ENCODE measurements at regions not wholly inside any gene's neighbourhood (a gene's known extent, or its start where the extent isn't known, plus 50 kb on each side); places are given as distances from the start of the nearest gene placed in this dataset.
A peak's percentile ranks its signal among the peaks of the same experiment; 100 is the strongest.

GRCh38 chr18:35770376-35771014 lies 189.0 kb downstream of the GALNT1 start:
- DNase-seq (ENCODE audit: low read depth), result no peak
- no peak for TF ChIP-seq CTCF (conservative IDR thresholded peaks at IDR 0.05; ENCODE audit: low read depth, low read length)

GRCh38 chr18:35771172-35771571 lies 189.6 kb downstream of the GALNT1 start:
- no peak for DNase-seq (ENCODE audit: low read depth)
- H3K4me3 ChIP-seq (ENCODE audit: low read depth, low read length), result no peak overlapping the region
- no peak for TF ChIP-seq CTCF (conservative IDR thresholded peaks at IDR 0.05; ENCODE audit: low read depth, low read length)

More at GRCh38 chr18:35770376-35771014, 189.0 kb downstream of the GALNT1 start:
- no peak overlapping the region for H3K4me3 ChIP-seq (ENCODE audit: low read depth, low read length)

- no peak for TF ChIP-seq CTCF (conservative IDR thresholded peaks at IDR 0.05; ENCODE audit: low read depth, low read length)
- no peak overlapping the region for H3K4me3 ChIP-seq (ENCODE audit: low read depth, low read length)
- peak; percentile 41 for DNase-seq (ENCODE audit: low read depth)
Measured at GRCh38 chr18:35775887-35776286, 194.3 kb downstream of the GALNT1 start.

- no peak for TF ChIP-seq CTCF (conservative IDR thresholded peaks at IDR 0.05; ENCODE audit: low read depth, low read length)
- no peak for DNase-seq (ENCODE audit: low read depth)
- no peak overlapping the region for H3K4me3 ChIP-seq (ENCODE audit: low read depth, low read length)
Measured at GRCh38 chr18:35776473-35776872, 194.9 kb downstream of the GALNT1 start.

- TF ChIP-seq CTCF (conservative IDR thresholded peaks at IDR 0.05; ENCODE audit: low read depth, low read length), result peak; percentile 19
- H3K4me3 ChIP-seq (ENCODE audit: low read depth, low read length), result no peak overlapping the region
- DNase-seq (ENCODE audit: low read depth), result no peak
Measured at GRCh38 chr18:35777039-35777438, 195.4 kb upstream of the RMP24 start.

GRCh38 chr18:35778850-35779627 lies 193.4 kb upstream of the RMP24 start:
- no peak overlapping the region for H3K4me3 ChIP-seq (ENCODE audit: low read depth, low read length)
- DNase-seq (ENCODE audit: low read depth), result peak; percentile 5
- TF ChIP-seq CTCF (conservative IDR thresholded peaks at IDR 0.05; ENCODE audit: low read depth, low read length), result no peak

All from choroid plexus epithelial cell (primary cell).